ENCODE measurements at regions not wholly inside any gene's neighbourhood (a gene's known extent, or its start where the extent isn't known, plus 50 kb on each side); places are given as distances from the start of the nearest gene placed in this dataset.

- no peaks in the 10 kb centered on the region for H3K9me3 ChIP-seq (ENCODE audit: control insufficient read depth, insufficient read depth, low read depth, low read length)
- no peaks in the 10 kb centered on the region for H3K36me3 ChIP-seq (ENCODE audit: control insufficient read depth in 2 of 2, insufficient read depth in 1 of 2, low read length in 2 of 2)
- ChIA-PET CTCF (no interaction called here), POLR2A (no interaction called here)
- TF ChIP-seq YY1 (tag by site-specific recombination; IDR thresholded peaks at IDR 0.05) (no peak), ZNF664 (tag by site-specific recombination; IDR thresholded peaks at IDR 0.05) (no peak), ZNF266 (tag by site-specific recombination; IDR thresholded peaks at IDR 0.05; ENCODE audit: low read depth) (no peak), ZBTB21 (tag by site-specific recombination; IDR thresholded peaks at IDR 0.05) (no peak), ZNF514 (tag by site-specific recombination; IDR thresholded peaks at IDR 0.05) (no peak), ZNF114 (tag by site-specific recombination; IDR thresholded peaks at IDR 0.05) (no peak), HOXC10 (CRISPR knock-in tag; IDR thresholded peaks at IDR 0.05) (no peak), ZNF704 (tag by site-specific recombination; IDR thresholded peaks at IDR 0.05) (no peak), ZNF529 (tag by site-specific recombination; IDR thresholded peaks at IDR 0.05; ENCODE audit: insufficient replicate concordance) (no peak), ZNF510 (tag by site-specific recombination; IDR thresholded peaks at IDR 0.05; ENCODE audit: insufficient replicate concordance) (no peak), ZNF48 (tag by site-specific recombination; IDR thresholded peaks at IDR 0.05) (no peak), ZNF37A (tag by site-specific recombination; IDR thresholded peaks at IDR 0.05) (no peak), ZBTB44 (tag by site-specific recombination; IDR thresholded peaks at IDR 0.05) (no peak), ZNF292 (tag by site-specific recombination; IDR thresholded peaks at IDR 0.05; ENCODE audit: borderline replicate concordance, low read depth) (no peak), SP3 (tag by site-specific recombination; IDR thresholded peaks at IDR 0.05) (no peak), PRDM1 (tag by site-specific recombination; IDR thresholded peaks at IDR 0.05) (no peak), ZNF239 (tag by site-specific recombination; IDR thresholded peaks at IDR 0.05) (no peak)
- H3K4me1 ChIP-seq (ENCODE audit: control insufficient read depth, insufficient read depth, low read length), result 0 out of 2 replicates have a peak, but pooled peaks cover 5% of the 10 kb centered on the region
- H3K27ac ChIP-seq (ENCODE audit: extremely low read depth, low read depth, low read length), result no peak overlapping the region
- no peak overlapping the region for H3K4me3 ChIP-seq (ENCODE audit: low read depth, low read length)
Observed at GRCh38 chr10:71078454-71079145, 133.8 kb upstream of the UNC5B start.

- H3K9me3 ChIP-seq (ENCODE audit: control insufficient read depth, insufficient read depth, low read depth, low read length), result no peaks in the 10 kb centered on the region
- ChIA-PET POLR2A (interaction anchor here (0.6 kb wide), 1 partner anchor 37 kb away, joined by 3 read pairs; no protein-coding TSS in a partner anchor), CTCF (no interaction called here)
- no peaks in the 10 kb centered on the region for H3K36me3 ChIP-seq (ENCODE audit: control insufficient read depth in 2 of 2, insufficient read depth in 1 of 2, low read length in 2 of 2)
- no peak for TF ChIP-seq ZNF132 (tag by site-specific recombination; IDR thresholded peaks at IDR 0.05; ENCODE audit: borderline replicate concordance)
- no peak for TF ChIP-seq OVOL3 (tag by site-specific recombination; IDR thresholded peaks at IDR 0.05)
- TF ChIP-seq ZNF391 (tag by site-specific recombination; IDR thresholded peaks at IDR 0.05; ENCODE audit: borderline replicate concordance, low read depth), result no peak
- TF ChIP-seq ZIC2 (tag by site-specific recombination; IDR thresholded peaks at IDR 0.05), result peak; percentile 16; the same call in 1 of the 2 replicates
- TF ChIP-seq OSR2 (tag by site-specific recombination; IDR thresholded peaks at IDR 0.05), result no peak
- 0 out of 2 replicates have a peak, but pooled peaks cover 2% of the 10 kb centered on the region for H3K4me1 ChIP-seq (ENCODE audit: control insufficient read depth, insufficient read depth, low read length)
- no peak overlapping the region for H3K4me3 ChIP-seq (ENCODE audit: low read depth, low read length)
- no peak overlapping the region for H3K27ac ChIP-seq (ENCODE audit: extremely low read depth, low read depth, low read length)
Observed at GRCh38 chr10:71079761-71080380, 132.5 kb upstream of the UNC5B start.

All from HEK293 (cell line).